ENCODE measurements at regions not wholly inside any gene's neighbourhood (a gene's known extent, or its start where the extent isn't known, plus 50 kb on each side); places are given as distances from the start of the nearest gene placed in this dataset.

GRCh38 chr3:146895026-146895749, 290.0 kb upstream of the PLSCR5 start:
- no peak for FAIRE-seq

GRCh38 chr3:146894406-146894805, 289.3 kb upstream of the PLSCR5 start:
- no peak for FAIRE-seq

GRCh38 chr3:146892041-146892440, 286.9 kb upstream of the PLSCR5 start:
- FAIRE-seq, result no peak

- FAIRE-seq, result no peak
Observed at GRCh38 chr3:146889626-146890025, 284.5 kb upstream of the PLSCR5 start.

- FAIRE-seq, result no peak
Observed at GRCh38 chr3:146888176-146888575, 283.0 kb upstream of the PLSCR5 start.

- FAIRE-seq, result no peak
Observed at GRCh38 chr3:146884721-146885120, 279.6 kb upstream of the PLSCR5 start.

GRCh38 chr3:146884296-146884695, 279.1 kb upstream of the PLSCR5 start:
- FAIRE-seq, result no peak

- no peak for FAIRE-seq
Observed at GRCh38 chr3:146883288-146883687, 278.1 kb upstream of the PLSCR5 start.

- FAIRE-seq, result no peak
Observed at GRCh38 chr3:146881966-146882760, 277.0 kb upstream of the PLSCR5 start.

GRCh38 chr3:146881356-146881755, 276.2 kb upstream of the PLSCR5 start:
- no peak for FAIRE-seq

GRCh38 chr3:146873748-146874147, 268.6 kb upstream of the PLSCR5 start:
- FAIRE-seq, result no peak

GRCh38 chr3:146865175-146865755, 260.1 kb upstream of the PLSCR5 start:
- no peak for FAIRE-seq

- no peak for FAIRE-seq
Observed at GRCh38 chr3:146861262-146861661, 256.1 kb upstream of the PLSCR5 start.

GRCh38 chr3:146854523-146854922, 249.4 kb upstream of the PLSCR5 start:
- no peak for FAIRE-seq

GRCh38 chr3:146851665-146852064, 246.5 kb upstream of the PLSCR5 start:
- FAIRE-seq, result peak; percentile 73

GRCh38 chr3:146845361-146845760, 240.2 kb upstream of the PLSCR5 start:
- FAIRE-seq, result no peak

GRCh38 chr3:146843476-146843875, 238.3 kb upstream of the PLSCR5 start:
- no peak for FAIRE-seq

GRCh38 chr3:146839727-146840375, 234.7 kb upstream of the PLSCR5 start:
- no peak for FAIRE-seq

- no peak for FAIRE-seq
Observed at GRCh38 chr3:146838221-146838620, 233.1 kb upstream of the PLSCR5 start.

- no peak for FAIRE-seq
Observed at GRCh38 chr3:146834917-146835316, 229.8 kb upstream of the PLSCR5 start.

GRCh38 chr3:146832857-146833458, 227.8 kb upstream of the PLSCR5 start:
- FAIRE-seq, result no peak

- no peak for FAIRE-seq
Observed at GRCh38 chr3:146831659-146832058, 226.5 kb upstream of the PLSCR5 start.

GRCh38 chr3:146830231-146830630, 225.1 kb upstream of the PLSCR5 start:
- FAIRE-seq, result no peak

Measured in endometrium (tissue), 2 donors.